AG10803 (cell line): ENCODE measurements at regions not wholly inside any gene's neighbourhood (a gene's known extent, or its start where the extent isn't known, plus 50 kb on each side); places are given as distances from the start of the nearest gene placed in this dataset.

Experiments
- DNase-seq: peaks from one replicate; pipeline ENCODE4 v3.0.0; 2010; ENCODE audit warnings: low read depth
- H3K4me3 ChIP-seq: 2 replicates; pipeline ENCODE4 v1.5.1; 2011; ENCODE audit warnings: mild to moderate bottlenecking, low read length, control low read depth
- TF ChIP-seq, protein P1 (sequence below): conservative IDR thresholded peaks from 2 replicates; pipeline ENCODE4 v1.5.1; 2011; ENCODE audit warnings: mild to moderate bottlenecking, low read length, control low read depth, inconsistent platforms

DNA sequence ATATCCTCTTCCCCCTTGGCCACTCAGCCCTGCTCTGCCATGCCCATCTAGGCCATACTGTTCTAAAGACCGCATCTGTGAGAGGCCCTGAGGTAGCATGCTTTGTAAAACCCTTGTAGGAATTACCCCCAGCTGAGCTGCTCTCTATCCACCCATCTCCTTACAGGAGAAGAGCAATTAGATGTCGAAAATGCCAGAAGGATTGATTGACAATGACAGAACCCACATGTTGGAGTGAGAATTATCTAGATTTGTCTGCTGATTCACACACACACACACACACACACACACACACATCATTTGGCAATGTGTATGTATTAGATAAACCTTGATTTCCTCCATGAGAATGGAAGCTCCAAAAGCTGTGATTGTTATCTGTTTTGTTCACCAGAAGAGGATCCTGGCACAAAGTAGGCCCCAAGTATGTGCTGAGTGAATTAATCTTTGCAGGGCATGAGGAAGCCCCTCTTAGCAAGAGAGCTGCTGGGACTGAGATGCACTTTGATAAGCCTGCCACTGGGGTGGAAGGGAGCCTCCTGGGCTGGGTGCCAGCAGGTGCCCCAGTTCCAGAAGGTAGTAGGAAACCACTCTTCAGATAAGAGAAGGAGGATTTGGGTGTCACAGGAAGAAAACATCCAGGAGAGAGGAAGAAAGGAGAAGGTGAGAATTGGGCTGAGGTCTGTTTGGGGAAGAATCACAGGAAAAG is 187.5 kb upstream of the ADO start:
- TF ChIP-seq, protein P1, sequence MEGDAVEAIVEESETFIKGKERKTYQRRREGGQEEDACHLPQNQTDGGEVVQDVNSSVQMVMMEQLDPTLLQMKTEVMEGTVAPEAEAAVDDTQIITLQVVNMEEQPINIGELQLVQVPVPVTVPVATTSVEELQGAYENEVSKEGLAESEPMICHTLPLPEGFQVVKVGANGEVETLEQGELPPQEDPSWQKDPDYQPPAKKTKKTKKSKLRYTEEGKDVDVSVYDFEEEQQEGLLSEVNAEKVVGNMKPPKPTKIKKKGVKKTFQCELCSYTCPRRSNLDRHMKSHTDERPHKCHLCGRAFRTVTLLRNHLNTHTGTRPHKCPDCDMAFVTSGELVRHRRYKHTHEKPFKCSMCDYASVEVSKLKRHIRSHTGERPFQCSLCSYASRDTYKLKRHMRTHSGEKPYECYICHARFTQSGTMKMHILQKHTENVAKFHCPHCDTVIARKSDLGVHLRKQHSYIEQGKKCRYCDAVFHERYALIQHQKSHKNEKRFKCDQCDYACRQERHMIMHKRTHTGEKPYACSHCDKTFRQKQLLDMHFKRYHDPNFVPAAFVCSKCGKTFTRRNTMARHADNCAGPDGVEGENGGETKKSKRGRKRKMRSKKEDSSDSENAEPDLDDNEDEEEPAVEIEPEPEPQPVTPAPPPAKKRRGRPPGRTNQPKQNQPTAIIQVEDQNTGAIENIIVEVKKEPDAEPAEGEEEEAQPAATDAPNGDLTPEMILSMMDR, result no peak

DNA sequence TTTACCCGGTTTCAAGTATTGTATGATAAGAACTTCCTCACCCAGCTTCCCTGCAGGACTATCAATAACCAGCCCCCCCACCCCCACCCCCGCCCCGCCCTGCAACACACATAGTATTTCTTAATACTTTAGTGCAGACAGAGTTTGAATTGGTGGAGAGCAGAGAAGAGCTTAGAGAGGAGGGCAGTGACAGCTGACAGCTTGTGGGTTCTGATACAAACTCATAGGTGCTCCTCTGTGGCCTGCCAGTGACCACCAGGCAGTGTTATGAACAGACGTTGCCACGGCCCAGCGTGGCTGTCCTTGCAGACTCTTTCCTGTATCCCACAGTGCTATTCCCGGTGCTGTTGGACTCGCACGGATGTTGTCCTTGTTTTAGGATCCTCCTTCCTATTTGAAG is 186.9 kb upstream of the ADO start:
- no peak overlapping the region for H3K4me3 ChIP-seq
- DNase-seq, result no peak
- TF ChIP-seq, protein P1, result no peak

More for the DNA sequence above, 187.5 kb upstream of the ADO start:
- no peak for DNase-seq
- no peak overlapping the region for H3K4me3 ChIP-seq

DNA sequence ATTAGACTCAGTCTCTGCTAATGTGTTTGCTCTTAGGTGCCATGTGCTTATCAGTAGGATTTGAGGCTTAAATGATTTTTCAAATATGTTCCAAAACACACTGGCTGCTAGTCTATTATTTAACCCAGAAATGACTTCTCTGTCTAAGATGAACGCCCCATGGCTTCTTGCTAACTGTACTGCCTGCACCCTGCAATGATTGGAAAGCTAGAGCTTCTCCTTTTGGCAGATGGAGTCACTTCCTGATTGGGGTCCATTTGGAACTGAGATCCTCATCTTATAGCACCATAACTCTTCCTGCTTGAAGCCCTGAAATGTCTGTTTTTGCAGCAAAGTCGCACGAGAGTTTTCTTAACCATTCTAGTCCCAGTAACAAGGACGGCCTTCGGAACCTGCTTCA is 186.5 kb upstream of the ADO start:
- TF ChIP-seq, protein P1, result no peak
- no peak for DNase-seq
- no peak overlapping the region for H3K4me3 ChIP-seq

DNA sequence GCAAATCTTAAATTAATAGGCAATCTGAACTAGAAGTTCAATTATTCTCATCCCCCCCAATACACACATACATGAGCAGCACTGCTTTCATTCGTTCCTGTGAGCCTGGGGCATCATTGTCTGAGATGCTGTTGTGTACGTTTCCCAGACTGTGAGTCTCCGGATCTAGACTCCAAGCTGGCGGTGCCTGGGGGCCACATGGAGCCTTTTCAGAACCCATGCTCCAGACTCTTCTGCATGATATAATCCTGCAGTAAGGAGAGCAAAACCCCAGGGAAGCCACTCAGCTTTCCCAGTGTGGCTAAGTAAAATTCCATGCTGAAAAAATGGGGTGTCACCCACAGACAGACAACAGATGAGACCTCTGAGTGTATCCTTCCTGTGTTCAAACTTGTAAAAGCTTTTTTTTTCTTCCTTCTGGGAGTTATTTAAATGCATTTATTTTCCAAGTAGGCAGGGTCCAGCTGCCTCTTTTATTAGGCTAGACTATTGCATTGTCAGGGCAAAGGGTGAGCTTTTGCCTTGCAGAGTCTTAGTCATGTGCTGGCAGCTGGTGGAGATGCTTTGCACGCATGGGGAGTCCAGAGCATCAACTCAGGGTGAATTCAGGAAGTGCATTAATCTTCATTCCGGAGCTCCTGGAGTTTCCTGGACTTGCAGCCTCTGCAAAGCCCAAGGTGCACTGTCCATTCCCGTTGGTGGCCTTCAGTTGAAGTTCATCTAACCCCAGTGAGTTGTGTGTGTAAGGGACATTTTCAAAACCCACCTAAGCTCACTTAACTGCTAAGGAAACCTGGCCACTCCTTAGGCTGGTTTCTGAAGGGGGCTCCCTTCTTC is 185.7 kb upstream of the ADO start:
- TF ChIP-seq, protein P1, result no peak
- peak; percentile 89 for DNase-seq
- no peak overlapping the region for H3K4me3 ChIP-seq

DNA sequence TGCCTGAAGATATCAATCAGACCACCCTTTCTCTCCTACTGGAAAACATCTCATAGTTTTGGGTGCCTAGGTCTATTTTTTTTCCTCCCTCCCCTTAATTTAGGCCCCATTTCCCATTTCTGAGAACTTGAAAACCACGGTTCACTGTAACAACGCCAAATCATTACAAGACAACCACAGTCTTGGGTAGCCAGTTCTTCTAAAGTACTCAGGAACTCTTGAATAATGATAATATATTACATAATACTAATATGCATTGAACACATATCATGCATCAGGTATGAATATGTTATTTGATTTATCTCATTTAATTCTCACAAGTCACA is 185.1 kb upstream of the ADO start:
- DNase-seq, result peak; percentile 46
- TF ChIP-seq, protein P1, result no peak
- H3K4me3 ChIP-seq, result no peak overlapping the region

DNA sequence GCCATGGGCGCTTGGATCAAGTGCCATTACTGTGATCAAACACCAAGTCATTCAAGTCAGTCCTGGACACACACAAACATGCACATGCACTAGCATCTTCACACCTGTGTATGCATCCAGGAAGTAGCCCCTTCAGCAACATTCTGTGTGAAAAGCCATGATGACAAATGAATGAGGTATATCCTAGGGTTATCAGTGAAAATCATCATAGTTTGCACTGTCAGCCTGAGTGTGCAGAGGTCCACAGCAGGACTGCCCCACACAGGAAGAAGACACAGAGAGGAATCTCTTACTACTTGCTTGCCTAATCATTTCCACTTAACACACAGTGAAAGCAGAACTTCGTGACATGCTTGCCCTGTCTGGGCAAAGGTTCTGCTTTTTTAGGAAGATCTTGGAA is 184.0 kb upstream of the ADO start:
- no peak overlapping the region for H3K4me3 ChIP-seq
- DNase-seq, result no peak
- TF ChIP-seq, protein P1, result no peak

DNA sequence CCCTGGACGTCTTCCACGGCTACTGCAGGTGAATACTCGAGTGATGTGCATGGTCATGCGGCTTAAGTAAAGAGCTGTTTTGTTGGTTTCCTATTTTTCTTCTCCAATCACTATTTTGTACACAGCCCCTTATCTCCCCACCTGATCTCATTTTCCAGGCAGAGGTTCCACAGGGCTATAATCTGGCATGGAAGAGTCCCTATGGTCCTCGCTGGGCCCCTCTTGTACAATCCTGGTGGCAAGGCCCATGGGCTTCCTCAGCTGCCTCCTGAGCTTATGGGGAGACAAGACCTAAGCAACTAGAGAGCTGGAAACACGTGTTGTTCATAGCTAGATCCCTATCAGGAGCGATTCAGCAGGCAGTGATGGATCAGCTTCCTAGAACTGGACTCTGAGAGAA is 181.3 kb upstream of the ADO start:
- no peak overlapping the region for H3K4me3 ChIP-seq
- no peak for DNase-seq
- TF ChIP-seq, protein P1, result no peak
